Uterus (tissue), 2 donors: ENCODE measurements at regions not wholly inside any gene's neighbourhood (a gene's known extent, or its start where the extent isn't known, plus 50 kb on each side); places are given as distances from the start of the nearest gene placed in this dataset.

Source experiments
- POLR2A ChIP-seq, 2 donors: fragments of 450-650 bp; IDR thresholded peaks; one replicate each; pipeline ENCODE4 v1.6.1; 2016; ENCODE audit warnings: antibody characterized with exemption in 2 of 2, mild to moderate bottlenecking in 1 of 2, moderate library complexity in 1 of 2
- TF ChIP-seq, protein P1 (sequence below), 4 experiments: fragments of 200-600 bp in 2 of 4; fragments of 450-650 bp in 2 of 4; sonication (generic) in 2 of 4; IDR thresholded peaks; one replicate each; pipeline ENCODE4 v1.5.1; 2016 to 2019; ENCODE audit warnings: antibody characterized with exemption in 4 of 4, mild to moderate bottlenecking in 2 of 4, moderate library complexity in 1 of 4

- TF ChIP-seq POLR2A (IDR thresholded peaks at IDR 0.05), result no peak
- TF ChIP-seq, protein P1, sequence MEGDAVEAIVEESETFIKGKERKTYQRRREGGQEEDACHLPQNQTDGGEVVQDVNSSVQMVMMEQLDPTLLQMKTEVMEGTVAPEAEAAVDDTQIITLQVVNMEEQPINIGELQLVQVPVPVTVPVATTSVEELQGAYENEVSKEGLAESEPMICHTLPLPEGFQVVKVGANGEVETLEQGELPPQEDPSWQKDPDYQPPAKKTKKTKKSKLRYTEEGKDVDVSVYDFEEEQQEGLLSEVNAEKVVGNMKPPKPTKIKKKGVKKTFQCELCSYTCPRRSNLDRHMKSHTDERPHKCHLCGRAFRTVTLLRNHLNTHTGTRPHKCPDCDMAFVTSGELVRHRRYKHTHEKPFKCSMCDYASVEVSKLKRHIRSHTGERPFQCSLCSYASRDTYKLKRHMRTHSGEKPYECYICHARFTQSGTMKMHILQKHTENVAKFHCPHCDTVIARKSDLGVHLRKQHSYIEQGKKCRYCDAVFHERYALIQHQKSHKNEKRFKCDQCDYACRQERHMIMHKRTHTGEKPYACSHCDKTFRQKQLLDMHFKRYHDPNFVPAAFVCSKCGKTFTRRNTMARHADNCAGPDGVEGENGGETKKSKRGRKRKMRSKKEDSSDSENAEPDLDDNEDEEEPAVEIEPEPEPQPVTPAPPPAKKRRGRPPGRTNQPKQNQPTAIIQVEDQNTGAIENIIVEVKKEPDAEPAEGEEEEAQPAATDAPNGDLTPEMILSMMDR (IDR thresholded peaks at IDR 0.05), result no peak
Observed at GRCh38 chr13:72552731-72553130, 174.7 kb downstream of the MZT1 start.
